HEK293 (cell line): ENCODE measurements at regions not wholly inside any gene's neighbourhood (a gene's known extent, or its start where the extent isn't known, plus 50 kb on each side); places are given as distances from the start of the nearest gene placed in this dataset.

Experiments
- CTCF ChIP-seq: fragments of 450-650 bp; formaldehyde crosslinking; IDR thresholded peaks from 2 replicates; pipeline ENCODE4 v1.5.1; 2016; ENCODE audit warnings: missing biosample characterization, missing genetic modification characterization
- GFI1B ChIP-seq: fragments of 450-650 bp; formaldehyde crosslinking; IDR thresholded peaks from 2 replicates; pipeline ENCODE4 v1.5.1; 2016; ENCODE audit warnings: missing biosample characterization, missing genetic modification characterization
- PRDM10 ChIP-seq: fragments of 450-650 bp; formaldehyde crosslinking; IDR thresholded peaks from 2 replicates; pipeline ENCODE4 v1.5.1; 2016; ENCODE audit warnings: missing biosample characterization, missing genetic modification characterization
- SP2 ChIP-seq: fragments of 450-650 bp; formaldehyde crosslinking; IDR thresholded peaks from 2 replicates; pipeline ENCODE4 v1.5.1; 2016; ENCODE audit warnings: missing biosample characterization, missing genetic modification characterization
- SP3 ChIP-seq: fragments of 450-650 bp; formaldehyde crosslinking; IDR thresholded peaks from 2 replicates; pipeline ENCODE4 v1.5.1; 2016; ENCODE audit warnings: missing biosample characterization, missing genetic modification characterization
- YY1 ChIP-seq: fragments of 450-650 bp; formaldehyde crosslinking; IDR thresholded peaks from 2 replicates; pipeline ENCODE4 v1.5.1; 2018; ENCODE audit warnings: missing biosample characterization, missing genetic modification characterization
- ZBTB21 ChIP-seq: fragments of 450-650 bp; formaldehyde crosslinking; IDR thresholded peaks from 2 replicates; pipeline ENCODE4 v1.5.1; 2017; ENCODE audit warnings: missing biosample characterization, missing genetic modification characterization
- ZEB2 ChIP-seq: fragments of 450-650 bp; formaldehyde crosslinking; IDR thresholded peaks from 2 replicates; pipeline ENCODE4 v1.5.1; 2016; ENCODE audit warnings: missing biosample characterization, missing genetic modification characterization
- ZNF292 ChIP-seq: fragments of 450-650 bp; formaldehyde crosslinking; IDR thresholded peaks from 2 replicates; pipeline ENCODE4 v1.5.1; 2016; ENCODE audit warnings: low read depth, missing biosample characterization, missing genetic modification characterization, borderline replicate concordance
- ZNF335 ChIP-seq: fragments of 450-650 bp; formaldehyde crosslinking; conservative IDR thresholded peaks from 2 replicates; pipeline ENCODE4 v1.5.1; 2016; ENCODE audit warnings: missing biosample characterization, missing genetic modification characterization
- ZNF501 ChIP-seq: fragments of 450-650 bp; formaldehyde crosslinking; IDR thresholded peaks from 2 replicates; pipeline ENCODE4 v1.5.1; 2016; ENCODE audit warnings: missing biosample characterization, missing genetic modification characterization
- ZNF610 ChIP-seq: fragments of 450-650 bp; formaldehyde crosslinking; IDR thresholded peaks from 2 replicates; pipeline ENCODE4 v1.5.1; 2016; ENCODE audit warnings: missing biosample characterization, missing genetic modification characterization, borderline replicate concordance
- ZNF768 ChIP-seq: fragments of 450-650 bp; formaldehyde crosslinking; IDR thresholded peaks from 2 replicates; pipeline ENCODE4 v1.5.1; 2018; ENCODE audit warnings: missing biosample characterization, mild to moderate bottlenecking, missing genetic modification characterization
- ZNF792 ChIP-seq: fragments of 450-650 bp; formaldehyde crosslinking; IDR thresholded peaks from 2 replicates; pipeline ENCODE4 v1.5.1; 2016; ENCODE audit warnings: missing biosample characterization, missing genetic modification characterization

GRCh38 chr11:122330279-122330965 lies 214.4 kb upstream of the BLID start:
- TF ChIP-seq CTCF (tag by site-specific recombination) (no peak), ZNF768 (tag by site-specific recombination) (no peak), ZNF335 (tag by site-specific recombination) (no peak), ZNF501 (no peak), YY1 (tag by site-specific recombination) (no peak), PRDM10 (tag by site-specific recombination) (no peak), SP2 (tag by site-specific recombination) (no peak), ZNF792 (tag by site-specific recombination) (no peak), ZNF292 (tag by site-specific recombination) (no peak), ZEB2 (tag by site-specific recombination) (no peak), GFI1B (tag by site-specific recombination) (no peak), SP3 (no peak), ZBTB21 (no peak), ZNF610 (no peak)
